ENCODE measurements at regions not wholly inside any gene's neighbourhood (a gene's known extent, or its start where the extent isn't known, plus 50 kb on each side); places are given as distances from the start of the nearest gene placed in this dataset.
"Not testable (repeated sequence)": the region's sequence is repeated elsewhere in the genome, so short reads cannot be mapped to it uniquely, and the experiment has no call there.

DNA sequence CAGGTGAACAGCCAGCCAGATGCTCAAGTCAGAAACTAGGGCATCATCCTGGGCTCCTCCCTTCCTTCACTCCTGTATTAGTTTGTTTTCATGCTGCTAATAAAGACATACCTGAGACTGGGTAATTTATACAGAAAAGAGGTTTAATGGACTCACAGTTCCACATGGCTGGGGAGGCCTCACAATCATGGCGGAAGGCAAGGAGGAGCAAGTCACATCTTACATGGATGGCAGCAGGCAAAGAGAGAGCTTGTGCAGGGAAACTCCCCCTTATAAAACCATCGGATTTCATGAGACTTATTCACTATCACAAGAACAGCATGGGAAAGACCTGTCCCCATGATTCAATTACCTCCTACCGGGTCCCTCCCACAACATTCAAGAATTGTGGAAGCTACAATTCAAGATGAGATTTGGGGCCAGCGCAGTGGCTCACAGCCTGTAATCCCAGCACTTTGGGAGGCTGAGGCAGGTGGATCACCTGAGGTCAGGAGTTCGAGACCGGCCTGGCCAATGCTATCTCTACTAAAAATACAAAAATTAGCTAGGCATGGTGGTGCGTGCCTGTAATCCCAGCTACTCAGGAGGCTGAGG is 78.0 kb downstream of the CHRD start:
- DNase-seq; H3K4me1 ChIP-seq (ENCODE audit: control insufficient read depth, insufficient read depth, low read length); H3K27me3 ChIP-seq (ENCODE audit: control insufficient read depth, insufficient read depth); H3K4me3 ChIP-seq (ENCODE audit: low read length); intact Hi-C loops (cut with DNase I); ATAC-seq; H3K9me3 ChIP-seq (ENCODE audit: control insufficient read depth, low read length); H3K27ac ChIP-seq (ENCODE audit: low read length): not testable (repeated sequence)
- 96% methylated on average over 7 of the region's 7 CpGs for WGBS

DNA sequence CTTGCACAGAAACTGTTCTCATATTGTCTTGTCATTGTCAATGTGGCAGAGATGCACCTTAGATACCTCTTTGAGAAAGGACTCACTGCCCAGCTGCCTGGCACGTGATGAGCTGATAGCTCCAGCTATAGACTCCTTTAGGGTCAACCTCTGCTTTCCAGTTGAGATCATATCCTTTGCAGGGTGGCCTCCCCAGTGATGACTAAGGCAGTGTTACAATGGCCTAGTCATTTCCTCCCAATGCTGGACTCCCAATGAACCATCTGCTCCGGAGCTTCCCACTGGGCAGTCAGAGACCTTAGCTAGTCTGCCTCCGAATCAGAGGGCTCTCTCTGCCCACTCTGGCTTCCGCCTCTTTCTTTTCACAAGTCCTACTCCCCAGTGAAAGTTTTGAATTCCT is 79.5 kb downstream of the CHRD start:
- no peak overlapping the region for H3K4me3 ChIP-seq (ENCODE audit: low read length)
- H3K27me3 ChIP-seq (ENCODE audit: control insufficient read depth, insufficient read depth): no peaks in the 10 kb centered on the region
- H3K4me1 ChIP-seq (ENCODE audit: control insufficient read depth, insufficient read depth, low read length): no peaks in the 10 kb centered on the region
- peaks cover 2% of the 10 kb centered on the region for H3K9me3 ChIP-seq (ENCODE audit: control insufficient read depth, low read length)
- intact Hi-C loops (cut with DNase I): no loop called here
- 61% methylated on average over 4 of the region's 4 CpGs for WGBS
- H3K27ac ChIP-seq (ENCODE audit: low read length): no peak overlapping the region
- no peak for DNase-seq
- peak in 1 of 2 donors; percentile 91 for ATAC-seq

DNA sequence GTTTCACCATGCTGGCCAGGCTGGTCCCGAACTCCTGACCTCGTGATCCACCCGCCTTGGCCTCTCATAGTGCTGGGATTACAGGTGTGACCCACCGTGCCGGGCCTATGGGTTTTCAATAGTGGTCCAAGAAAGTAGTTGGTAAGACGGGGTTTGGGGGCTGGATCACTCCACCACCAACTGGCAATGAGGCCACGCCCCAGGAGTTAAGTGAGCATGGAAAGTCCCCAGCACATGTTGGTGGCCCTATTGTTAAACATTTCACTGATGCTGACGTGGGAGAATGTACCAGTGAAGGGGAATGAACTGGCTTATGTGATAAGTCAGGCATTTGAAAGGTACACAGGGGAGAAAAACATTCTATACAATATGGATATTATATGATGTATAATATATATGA is 80.4 kb downstream of the CHRD start:
- no peak for DNase-seq
- peaks cover 2% of the 10 kb centered on the region for H3K9me3 ChIP-seq (ENCODE audit: control insufficient read depth, low read length)
- H3K27ac ChIP-seq (ENCODE audit: low read length): no peak overlapping the region
- no peaks in the 10 kb centered on the region for H3K27me3 ChIP-seq (ENCODE audit: control insufficient read depth, insufficient read depth)
- no peak for ATAC-seq
- WGBS: 88% methylated on average over 8 of the region's 8 CpGs
- H3K4me3 ChIP-seq (ENCODE audit: low read length): no peak overlapping the region
- intact Hi-C loops (cut with DNase I): no loop called here
- H3K4me1 ChIP-seq (ENCODE audit: control insufficient read depth, insufficient read depth, low read length): no peaks in the 10 kb centered on the region

DNA sequence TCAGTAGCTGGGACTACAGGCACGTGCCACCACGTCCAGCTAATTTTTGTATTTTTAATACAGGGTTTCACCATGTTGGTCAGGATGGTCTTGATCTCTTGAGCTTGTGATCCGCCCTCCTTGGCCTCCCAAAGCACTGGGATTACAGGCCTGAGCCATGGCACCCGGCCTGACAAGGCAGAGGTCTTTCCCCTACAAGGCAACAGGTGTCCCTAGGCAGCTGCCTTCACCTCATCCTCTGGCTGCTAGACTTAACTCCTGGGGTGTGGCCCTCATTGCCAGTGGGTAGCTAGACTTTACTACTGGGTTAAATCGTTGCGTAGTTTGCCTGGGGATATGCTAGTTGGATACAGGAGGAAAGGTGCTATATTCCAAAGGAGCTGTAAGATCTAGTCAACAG is 81.4 kb downstream of the CHRD start:
- no peak for DNase-seq
- Histone ChIP-seq H3K4me3 (ENCODE audit: low read length) (no peak overlapping the region), H3K27me3 (ENCODE audit: control insufficient read depth, insufficient read depth) (no peaks in the 10 kb centered on the region), H3K9me3 (ENCODE audit: control insufficient read depth, low read length) (peaks cover 2% of the 10 kb centered on the region), H3K4me1 (ENCODE audit: control insufficient read depth, insufficient read depth, low read length) (peaks cover 5% of the 10 kb centered on the region), H3K27ac (ENCODE audit: low read length) (no peak overlapping the region)
- ATAC-seq: no peak
- 93% methylated on average over 6 of the region's 6 CpGs for WGBS
- intact Hi-C loops (cut with DNase I): no loop called here

DNA sequence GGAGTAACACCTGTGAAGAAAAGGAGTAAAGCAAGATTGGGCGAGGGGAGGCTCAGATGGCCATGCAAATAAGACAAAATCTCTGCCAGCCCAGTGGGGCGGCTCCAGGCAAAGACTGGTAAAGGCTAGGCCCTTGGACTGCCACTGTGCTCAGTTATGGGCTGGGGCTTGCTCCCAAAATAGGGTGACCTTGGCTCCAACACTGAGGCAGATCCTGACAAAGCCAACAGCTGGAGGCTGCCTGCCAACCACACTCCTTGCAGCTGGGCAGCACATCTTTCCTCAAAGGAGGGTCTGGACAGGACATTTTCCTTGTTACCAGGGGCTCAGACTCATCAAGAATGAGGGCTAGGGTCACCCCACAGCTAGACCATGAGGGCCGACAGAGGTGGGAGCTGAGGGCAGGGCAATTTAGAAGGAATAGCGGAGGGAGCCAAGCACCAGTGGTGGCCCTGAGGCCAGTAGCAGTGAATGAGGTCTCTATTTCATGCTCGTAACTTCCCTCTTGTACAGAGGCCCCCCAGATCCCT is 86.1 kb downstream of the CHRD start:
- ATAC-seq (no peak), DNase-seq (peak in 2 of 3 donors; percentile 56 to 58)
- intact Hi-C loops (cut with DNase I): no loop called here
- peaks cover 7% of the 10 kb centered on the region for H3K4me1 ChIP-seq (ENCODE audit: control insufficient read depth, insufficient read depth, low read length)
- H3K27me3 ChIP-seq (ENCODE audit: control insufficient read depth, insufficient read depth): no peaks in the 10 kb centered on the region
- no peak overlapping the region for H3K4me3 ChIP-seq (ENCODE audit: low read length)
- H3K9me3 ChIP-seq (ENCODE audit: control insufficient read depth, low read length): no peaks in the 10 kb centered on the region
- WGBS: 82% methylated on average over 5 of the region's 5 CpGs
- no peak overlapping the region for H3K27ac ChIP-seq (ENCODE audit: low read length)

DNA sequence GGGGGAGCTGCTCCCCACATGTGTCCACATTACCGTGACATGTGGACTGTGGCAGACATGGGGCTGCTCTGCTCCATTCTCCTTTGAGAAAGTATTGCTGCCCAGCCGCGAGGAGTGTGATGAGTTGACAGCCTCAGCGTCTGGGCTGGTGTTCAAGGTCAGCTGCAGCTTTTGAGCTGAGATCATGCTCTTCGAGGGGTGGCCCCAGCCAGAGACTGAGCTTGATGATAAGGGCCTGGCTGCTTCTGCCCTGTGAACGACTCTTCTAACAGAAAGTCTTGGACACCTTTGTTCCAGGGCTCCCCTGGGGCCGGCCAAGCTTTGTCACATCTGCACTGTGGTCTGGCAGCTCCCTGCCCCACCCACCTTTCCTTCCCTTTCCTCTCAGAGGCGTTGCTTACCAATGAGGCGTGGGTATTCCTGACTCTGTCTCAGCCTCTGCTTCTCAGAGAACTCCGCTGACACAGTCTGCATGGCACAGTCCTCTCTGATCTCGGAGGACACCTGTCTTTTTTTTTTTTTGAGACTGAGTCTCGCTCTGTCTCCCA is 86.6 kb downstream of the CHRD start:
- Histone ChIP-seq H3K27me3 (ENCODE audit: control insufficient read depth, insufficient read depth) (no peaks in the 10 kb centered on the region), H3K4me1 (ENCODE audit: control insufficient read depth, insufficient read depth, low read length) (peaks cover 7% of the 10 kb centered on the region), H3K4me3 (ENCODE audit: low read length) (no peak overlapping the region), H3K9me3 (ENCODE audit: control insufficient read depth, low read length) (no peaks in the 10 kb centered on the region), H3K27ac (ENCODE audit: low read length) (no peak overlapping the region)
- intact Hi-C loops (cut with DNase I): no loop called here
- WGBS: 13% methylated on average over 12 of the region's 12 CpGs
- ATAC-seq (peak; percentile 85), DNase-seq (peak; percentile 65 to 79 (median 78))

DNA sequence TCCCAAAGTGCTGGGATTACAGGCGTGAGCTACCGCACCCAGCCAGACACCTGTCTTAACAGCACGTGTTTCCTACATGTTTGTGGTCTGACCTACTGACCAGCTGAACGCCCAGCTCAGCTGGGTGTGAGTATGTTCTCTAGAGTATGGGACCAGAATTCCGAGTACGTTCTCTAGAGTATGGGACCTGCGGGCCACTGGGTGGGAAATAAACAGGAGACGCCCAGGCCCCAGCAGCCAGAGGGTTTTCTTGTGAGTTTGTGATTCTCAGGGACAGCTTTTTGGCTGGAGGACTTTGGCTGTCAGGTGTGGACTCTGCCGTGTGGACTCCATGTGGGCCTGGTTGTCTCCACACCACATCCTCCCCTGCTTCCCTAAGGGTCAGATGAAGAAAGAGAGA is 87.3 kb downstream of the CHRD start:
- H3K27ac ChIP-seq (ENCODE audit: low read length): no peak overlapping the region
- 90% methylated on average over 9 of the region's 9 CpGs for WGBS

DNA sequence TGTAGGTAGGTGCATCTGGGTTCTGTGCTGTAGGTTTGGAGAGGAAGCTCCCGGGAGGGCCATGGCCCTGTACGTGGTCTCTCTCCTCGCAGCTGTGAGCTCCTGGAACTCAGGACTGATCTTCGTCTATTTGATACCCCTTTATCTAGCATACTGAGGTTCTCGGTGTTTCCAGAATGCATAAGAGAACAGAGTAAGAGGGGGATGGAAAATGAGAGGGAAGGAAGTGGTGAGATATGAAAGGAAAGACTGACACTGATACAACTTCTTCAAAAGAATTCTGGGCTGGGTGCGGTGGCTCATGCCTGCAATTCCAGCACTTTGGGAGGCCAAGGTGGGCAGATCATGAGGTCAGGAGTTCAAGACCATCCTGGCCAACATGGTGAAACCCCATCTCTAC is 90.7 kb downstream of the CHRD start:
- Histone ChIP-seq H3K4me1 (ENCODE audit: control insufficient read depth, insufficient read depth, low read length) (peaks cover 7% of the 10 kb centered on the region), H3K4me3 (ENCODE audit: low read length) (no peak overlapping the region), H3K9me3 (ENCODE audit: control insufficient read depth, low read length) (no peaks in the 10 kb centered on the region), H3K27me3 (ENCODE audit: control insufficient read depth, insufficient read depth) (no peaks in the 10 kb centered on the region), H3K27ac (ENCODE audit: low read length) (no peak overlapping the region)
- DNase-seq (no peak), ATAC-seq (no peak)
- WGBS: 72% methylated on average over 6 of the region's 6 CpGs
- intact Hi-C loops (cut with DNase I): loop anchor here in 1 of 4 donors (10.0 kb wide), 1 partner anchor 56 kb away; no protein-coding TSS in a partner anchor

More for the DNA sequence above, 87.3 kb downstream of the CHRD start:
- no peak for DNase-seq
- H3K9me3 ChIP-seq (ENCODE audit: control insufficient read depth, low read length): no peaks in the 10 kb centered on the region
- no peaks in the 10 kb centered on the region for H3K27me3 ChIP-seq (ENCODE audit: control insufficient read depth, insufficient read depth)
- intact Hi-C loops (cut with DNase I): no loop called here
- H3K4me3 ChIP-seq (ENCODE audit: low read length): no peak overlapping the region
- no peak for ATAC-seq
- peaks cover 7% of the 10 kb centered on the region for H3K4me1 ChIP-seq (ENCODE audit: control insufficient read depth, insufficient read depth, low read length)

DNA sequence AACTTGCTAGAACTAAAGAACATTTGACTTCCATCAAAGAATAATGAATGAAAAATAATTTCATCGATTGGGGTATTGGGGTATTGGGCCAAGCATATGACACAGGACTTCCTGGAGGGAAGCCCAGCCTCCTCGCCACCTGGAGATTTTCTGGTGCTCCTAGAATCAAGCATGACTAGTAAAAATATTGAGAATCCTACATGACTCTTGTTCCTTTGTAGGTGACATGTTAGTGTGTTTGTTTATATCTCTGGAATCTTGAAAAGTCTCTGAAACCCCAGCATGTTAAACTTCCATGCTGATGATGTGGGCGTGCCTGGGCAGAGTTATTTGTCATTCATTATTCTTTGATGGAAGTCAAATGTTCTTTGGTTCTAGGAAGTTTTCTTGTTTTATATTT is 90.1 kb upstream of the EPHB3 start:
- ATAC-seq (no peak), DNase-seq (no peak)
- peaks cover under 1% of the 10 kb centered on the region for H3K4me1 ChIP-seq (ENCODE audit: control insufficient read depth, insufficient read depth, low read length)
- 68% methylated on average over 3 of the region's 3 CpGs for WGBS
- H3K27me3 ChIP-seq (ENCODE audit: control insufficient read depth, insufficient read depth): no peaks in the 10 kb centered on the region
- H3K4me3 ChIP-seq (ENCODE audit: low read length): no peak overlapping the region
- H3K9me3 ChIP-seq (ENCODE audit: control insufficient read depth, low read length): no peaks in the 10 kb centered on the region
- intact Hi-C loops (cut with DNase I): loop anchor here in 1 of 4 donors (10.0 kb wide), 1 partner anchor 57 kb away; no protein-coding TSS in a partner anchor
- H3K27ac ChIP-seq (ENCODE audit: low read length): no peak overlapping the region

DNA sequence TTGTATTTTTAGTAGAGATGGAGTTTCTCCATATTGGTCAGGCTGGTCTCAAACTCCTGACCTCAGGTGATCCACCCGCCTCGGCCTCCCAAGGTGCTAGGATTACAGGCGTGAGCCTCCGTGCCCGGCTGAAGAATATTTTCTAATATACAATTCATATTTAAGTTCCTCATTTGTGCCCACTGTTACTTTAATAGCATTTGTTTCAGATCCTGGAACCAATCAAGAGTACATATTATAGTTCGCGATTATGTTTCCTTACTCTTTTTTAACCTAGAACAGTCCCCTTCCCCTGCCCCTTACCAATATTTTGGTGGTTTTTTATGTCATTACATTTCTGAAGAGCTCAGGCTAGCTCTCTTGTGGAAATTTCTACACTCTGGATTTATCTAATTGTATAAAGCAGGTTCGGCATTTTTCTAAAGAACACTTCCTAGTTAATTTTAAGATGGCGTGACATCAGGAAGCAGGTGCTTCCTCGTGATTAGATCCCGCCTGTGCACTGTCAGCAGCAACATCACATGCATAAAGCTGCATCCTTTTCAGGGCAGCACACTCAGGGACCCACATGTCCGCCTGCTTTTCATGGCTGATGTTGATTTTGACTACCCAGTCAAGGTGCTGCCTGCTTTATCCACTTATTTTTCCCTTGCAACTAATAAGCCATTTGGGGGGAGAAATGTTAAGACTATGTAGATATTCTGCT is 88.7 kb upstream of the EPHB3 start:
- DNase-seq (no peak), ATAC-seq (peak; percentile 61 to 71)
- Histone ChIP-seq H3K27me3 (ENCODE audit: control insufficient read depth, insufficient read depth) (no peaks in the 10 kb centered on the region), H3K27ac (ENCODE audit: low read length) (peak overlapping the region; percentile 10), H3K4me3 (ENCODE audit: low read length) (no peak overlapping the region), H3K4me1 (ENCODE audit: control insufficient read depth, insufficient read depth, low read length) (no peaks in the 10 kb centered on the region), H3K9me3 (ENCODE audit: control insufficient read depth, low read length) (no peaks in the 10 kb centered on the region)
- 58% methylated on average over 12 of the region's 12 CpGs for WGBS
- intact Hi-C loops (cut with DNase I): loop anchor here in 1 of 4 donors (10.0 kb wide), 1 partner anchor 58 kb away; no protein-coding TSS in a partner anchor

DNA sequence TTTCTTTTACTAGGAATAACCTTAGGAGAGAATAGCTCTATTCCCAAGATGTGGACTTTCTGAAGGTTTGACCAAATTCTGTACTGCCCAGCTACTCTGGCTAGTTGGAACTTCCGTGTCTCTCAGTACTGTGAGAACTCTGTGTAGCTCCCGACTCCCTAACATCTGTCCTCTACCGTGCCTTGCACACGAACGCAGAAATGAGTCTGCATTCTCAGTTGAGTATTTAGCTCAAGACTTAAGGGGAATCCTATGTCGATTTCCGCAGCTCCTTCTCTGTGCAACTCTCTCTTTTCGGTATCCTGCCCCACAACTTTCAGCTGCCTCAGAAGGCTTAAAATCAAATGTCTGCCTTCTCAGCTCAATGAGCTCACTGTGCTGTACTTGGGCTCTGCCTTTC is 86.7 kb upstream of the EPHB3 start:
- no peak for DNase-seq
- 87% methylated on average over 8 of the region's 8 CpGs for WGBS
- intact Hi-C loops (cut with DNase I): loop anchor here in 1 of 4 donors (10.0 kb wide), 1 partner anchor 60 kb away; no protein-coding TSS in a partner anchor
- no peaks in the 10 kb centered on the region for H3K27me3 ChIP-seq (ENCODE audit: control insufficient read depth, insufficient read depth)
- no peak for ATAC-seq
- no peaks in the 10 kb centered on the region for H3K9me3 ChIP-seq (ENCODE audit: control insufficient read depth, low read length)
- no peaks in the 10 kb centered on the region for H3K4me1 ChIP-seq (ENCODE audit: control insufficient read depth, insufficient read depth, low read length)
- H3K27ac ChIP-seq (ENCODE audit: low read length): no peak overlapping the region
- no peak overlapping the region for H3K4me3 ChIP-seq (ENCODE audit: low read length)

Measured in right cardiac atrium (tissue), 5 donors.